ENCODE measurements at regions not wholly inside any gene's neighbourhood (a gene's known extent, or its start where the extent isn't known, plus 50 kb on each side); places are given as distances from the start of the nearest gene placed in this dataset.
"Not testable (repeated sequence)": the region's sequence is repeated elsewhere in the genome, so short reads cannot be mapped to it uniquely, and the experiment has no call there.

GRCh38 chr15:46933332-46933731, 784.0 kb upstream of the SEMA6D start:
- Histone ChIP-seq H3K27me3 (ENCODE audit: low read depth, low read length) (no peaks in the 10 kb centered on the region), H3K9me3 (ENCODE audit: control insufficient read depth in 1 of 2, low read length in 2 of 2) (no peaks in the 10 kb centered on the region), H3K4me1 (ENCODE audit: control insufficient read depth in 1 of 2, insufficient read depth in 2 of 2, low read length in 2 of 2) (no peaks in the 10 kb centered on the region), H3K36me3 (ENCODE audit: control insufficient read depth in 1 of 2, insufficient read depth in 2 of 2, low read length in 2 of 2) (no peaks in the 10 kb centered on the region), H3K4me3 (ENCODE audit: low read depth in 1 of 2, low read length in 2 of 2) (no peak overlapping the region), H3K27ac (ENCODE audit: low read length) (no peak overlapping the region)

GRCh38 chr15:46934851-46935250, 782.5 kb upstream of the SEMA6D start:
- no peaks in the 10 kb centered on the region for H3K9me3 ChIP-seq (ENCODE audit: control insufficient read depth in 1 of 2, low read length in 2 of 2)
- H3K36me3 ChIP-seq (ENCODE audit: control insufficient read depth in 1 of 2, insufficient read depth in 2 of 2, low read length in 2 of 2): no peaks in the 10 kb centered on the region
- no peaks in the 10 kb centered on the region for H3K27me3 ChIP-seq (ENCODE audit: low read depth, low read length)
- H3K27ac ChIP-seq (ENCODE audit: low read length): no peak overlapping the region
- H3K4me3 ChIP-seq (ENCODE audit: low read depth in 1 of 2, low read length in 2 of 2): no peak overlapping the region
- H3K4me1 ChIP-seq (ENCODE audit: control insufficient read depth in 1 of 2, insufficient read depth in 2 of 2, low read length in 2 of 2): no peaks in the 10 kb centered on the region

DNA sequence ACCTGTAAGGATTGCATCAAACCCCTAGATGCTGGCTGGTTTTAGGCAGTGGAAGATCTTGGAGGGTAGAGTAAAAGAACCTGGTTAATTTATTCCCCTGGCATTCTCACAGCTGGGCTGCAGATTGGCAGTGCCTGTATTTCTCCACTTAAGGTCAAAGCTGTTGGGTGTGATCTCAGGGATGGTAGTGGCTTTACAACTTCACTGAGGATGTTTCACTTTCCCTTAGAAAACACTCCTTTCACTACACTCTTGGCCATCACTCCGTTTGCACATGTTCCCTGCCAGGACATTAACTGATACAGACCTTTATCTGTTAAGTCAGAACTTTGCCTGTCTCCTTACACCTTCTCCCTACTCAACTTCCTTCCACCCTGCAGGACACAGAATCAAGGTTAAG, 779.1 kb upstream of the SEMA6D start:
- Histone ChIP-seq H3K4me3 (ENCODE audit: low read depth in 1 of 2, low read length in 2 of 2) (no peak overlapping the region), H3K27ac (ENCODE audit: low read length) (no peak overlapping the region), H3K36me3 (ENCODE audit: control insufficient read depth in 1 of 2, insufficient read depth in 2 of 2, low read length in 2 of 2) (no peaks in the 10 kb centered on the region), H3K27me3 (ENCODE audit: low read depth, low read length) (no peaks in the 10 kb centered on the region), H3K9me3 (ENCODE audit: control insufficient read depth in 1 of 2, low read length in 2 of 2) (no peaks in the 10 kb centered on the region), H3K4me1 (ENCODE audit: control insufficient read depth in 1 of 2, insufficient read depth in 2 of 2, low read length in 2 of 2) (no peaks in the 10 kb centered on the region)

- H3K27me3 ChIP-seq (ENCODE audit: low read depth, low read length): no peaks in the 10 kb centered on the region
- no peak overlapping the region for H3K27ac ChIP-seq (ENCODE audit: low read length)
- H3K4me3 ChIP-seq (ENCODE audit: low read depth in 1 of 2, low read length in 2 of 2): no peak overlapping the region
- H3K36me3 ChIP-seq (ENCODE audit: control insufficient read depth in 1 of 2, insufficient read depth in 2 of 2, low read length in 2 of 2): no peaks in the 10 kb centered on the region
- H3K4me1 ChIP-seq (ENCODE audit: control insufficient read depth in 1 of 2, insufficient read depth in 2 of 2, low read length in 2 of 2): no peaks in the 10 kb centered on the region
- H3K9me3 ChIP-seq (ENCODE audit: control insufficient read depth in 1 of 2, low read length in 2 of 2): no peaks in the 10 kb centered on the region
These were observed 776.1 kb upstream of the SEMA6D start for GRCh38 chr15:46941241-46941640.

DNA sequence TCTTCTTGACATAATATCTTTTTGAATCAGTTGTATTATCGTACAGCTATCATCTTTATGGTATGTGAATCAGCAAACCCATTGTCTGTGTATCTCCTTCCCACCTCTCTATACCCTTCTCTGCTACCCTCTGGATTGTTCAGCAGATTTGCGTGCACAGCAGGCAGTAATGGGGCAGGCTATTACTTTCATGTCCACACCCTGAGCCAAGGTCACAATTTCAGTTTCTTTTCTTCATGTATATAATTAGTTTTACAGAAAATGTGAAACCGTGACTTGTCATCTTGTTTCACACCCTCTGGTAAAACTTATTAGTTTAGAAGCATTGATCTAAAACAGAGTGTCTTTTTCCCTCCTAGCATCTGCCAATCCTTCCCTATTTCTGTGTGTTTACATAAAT, 770.4 kb upstream of the SEMA6D start:
- Histone ChIP-seq H3K27me3 (ENCODE audit: low read depth, low read length) (no peaks in the 10 kb centered on the region), H3K4me3 (ENCODE audit: low read depth in 1 of 2, low read length in 2 of 2) (no peak overlapping the region), H3K4me1 (ENCODE audit: control insufficient read depth in 1 of 2, insufficient read depth in 2 of 2, low read length in 2 of 2) (no peaks in the 10 kb centered on the region), H3K36me3 (ENCODE audit: control insufficient read depth in 1 of 2, insufficient read depth in 2 of 2, low read length in 2 of 2) (no peaks in the 10 kb centered on the region), H3K9me3 (ENCODE audit: control insufficient read depth in 1 of 2, low read length in 2 of 2) (no peaks in the 10 kb centered on the region), H3K27ac (ENCODE audit: low read length) (no peak overlapping the region)

DNA sequence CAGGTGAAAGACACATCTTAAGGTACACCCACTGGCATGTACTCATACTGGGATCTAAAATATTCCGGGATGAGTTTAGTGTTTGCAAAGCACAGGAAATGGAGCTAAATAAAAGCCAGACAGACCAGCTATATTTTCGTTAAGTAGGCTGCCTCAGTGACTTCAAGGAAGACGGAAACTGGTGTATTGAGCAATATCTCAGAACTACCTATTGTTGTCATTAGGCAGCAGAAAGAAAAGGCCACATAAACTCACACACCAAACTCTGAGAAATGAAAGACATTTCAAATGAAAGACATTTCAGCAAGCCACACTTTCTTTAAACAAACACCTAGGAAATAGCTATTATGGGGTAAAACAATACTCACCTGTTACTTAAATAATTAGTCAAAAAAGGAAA, 761.7 kb upstream of the SEMA6D start:
- Histone ChIP-seq H3K27me3 (ENCODE audit: low read depth, low read length) (no peaks in the 10 kb centered on the region), H3K36me3 (ENCODE audit: control insufficient read depth in 1 of 2, insufficient read depth in 2 of 2, low read length in 2 of 2) (no peaks in the 10 kb centered on the region), H3K9me3 (ENCODE audit: control insufficient read depth in 1 of 2, low read length in 2 of 2) (no peaks in the 10 kb centered on the region), H3K4me1 (ENCODE audit: control insufficient read depth in 1 of 2, insufficient read depth in 2 of 2, low read length in 2 of 2) (peaks cover 0 to 6% of the 10 kb centered on the region in 2 donors), H3K4me3 (ENCODE audit: low read depth in 1 of 2, low read length in 2 of 2) (no peak overlapping the region), H3K27ac (ENCODE audit: low read length) (no peak overlapping the region)

GRCh38 chr15:46956456-46956855, 760.8 kb upstream of the SEMA6D start:
- peaks cover 0 to 9% of the 10 kb centered on the region in 2 donors for H3K4me1 ChIP-seq (ENCODE audit: control insufficient read depth in 1 of 2, insufficient read depth in 2 of 2, low read length in 2 of 2)
- no peak overlapping the region for H3K27ac ChIP-seq (ENCODE audit: low read length)
- H3K27me3 ChIP-seq (ENCODE audit: low read depth, low read length): no peaks in the 10 kb centered on the region
- no peak overlapping the region for H3K4me3 ChIP-seq (ENCODE audit: low read depth in 1 of 2, low read length in 2 of 2)
- H3K36me3 ChIP-seq (ENCODE audit: control insufficient read depth in 1 of 2, insufficient read depth in 2 of 2, low read length in 2 of 2): no peaks in the 10 kb centered on the region
- no peaks in the 10 kb centered on the region for H3K9me3 ChIP-seq (ENCODE audit: control insufficient read depth in 1 of 2, low read length in 2 of 2)

DNA sequence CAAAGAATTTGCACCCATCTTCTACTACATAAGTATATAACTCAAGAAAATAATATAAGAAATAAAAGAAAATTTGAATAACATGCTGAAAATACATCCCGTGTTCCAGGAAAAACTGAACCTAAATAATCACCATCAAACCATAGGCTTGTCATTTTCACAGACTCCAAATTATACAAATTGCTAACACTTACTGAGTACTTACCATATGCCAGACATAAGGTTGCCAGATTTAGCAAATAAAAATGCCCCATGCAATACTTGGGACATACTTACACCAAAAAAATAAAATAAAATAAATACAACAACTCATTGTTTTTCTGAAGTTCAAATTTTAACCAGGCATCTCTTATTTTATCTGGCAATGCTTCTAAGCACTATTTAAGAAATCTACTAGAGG, 760.4 kb upstream of the SEMA6D start:
- Histone ChIP-seq H3K36me3 (ENCODE audit: control insufficient read depth in 1 of 2, insufficient read depth in 2 of 2, low read length in 2 of 2) (no peaks in the 10 kb centered on the region), H3K9me3 (ENCODE audit: control insufficient read depth in 1 of 2, low read length in 2 of 2) (no peaks in the 10 kb centered on the region), H3K27ac (ENCODE audit: low read length) (no peak overlapping the region), H3K4me1 (ENCODE audit: control insufficient read depth in 1 of 2, insufficient read depth in 2 of 2, low read length in 2 of 2) (peaks cover 0 to 13% of the 10 kb centered on the region in 2 donors), H3K27me3 (ENCODE audit: low read depth, low read length) (no peaks in the 10 kb centered on the region), H3K4me3 (ENCODE audit: low read depth in 1 of 2, low read length in 2 of 2) (no peak overlapping the region)

DNA sequence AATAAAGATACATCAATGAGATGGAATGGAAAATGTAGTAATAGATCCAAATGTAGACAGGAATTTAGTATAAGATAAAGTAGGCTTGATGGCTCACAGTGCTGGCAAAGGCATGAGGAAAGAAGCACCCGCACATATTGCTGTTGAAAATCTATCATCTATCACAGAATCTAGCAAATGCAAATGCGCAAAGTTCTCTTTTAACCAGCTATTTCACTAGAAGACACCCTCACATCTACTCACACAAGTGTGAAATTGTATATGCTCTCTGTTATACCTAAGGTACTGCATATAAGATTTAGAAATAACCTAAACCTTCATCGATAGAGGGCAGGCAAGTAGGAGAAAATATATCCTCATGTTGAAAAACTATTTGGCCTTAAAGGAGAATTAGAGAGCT, 756.7 kb upstream of the SEMA6D start:
- H3K4me1 ChIP-seq (ENCODE audit: control insufficient read depth in 1 of 2, insufficient read depth in 2 of 2, low read length in 2 of 2): peaks cover 0 to 18% of the 10 kb centered on the region in 2 donors
- no peaks in the 10 kb centered on the region for H3K36me3 ChIP-seq (ENCODE audit: control insufficient read depth in 1 of 2, insufficient read depth in 2 of 2, low read length in 2 of 2)
- peaks cover 2 to 5% of the 10 kb centered on the region in 2 donors for H3K9me3 ChIP-seq (ENCODE audit: control insufficient read depth in 1 of 2, low read length in 2 of 2)
- H3K27me3 ChIP-seq (ENCODE audit: low read depth, low read length): no peaks in the 10 kb centered on the region
- H3K27ac ChIP-seq (ENCODE audit: low read length): no peak overlapping the region
- H3K4me3 ChIP-seq (ENCODE audit: low read depth in 1 of 2, low read length in 2 of 2): no peak overlapping the region

- H3K9me3 ChIP-seq (ENCODE audit: control insufficient read depth in 1 of 2, low read length in 2 of 2): peaks cover 2 to 5% of the 10 kb centered on the region in 2 donors
- H3K4me3 ChIP-seq (ENCODE audit: low read depth in 1 of 2, low read length in 2 of 2): no peak overlapping the region
- no peaks in the 10 kb centered on the region for H3K27me3 ChIP-seq (ENCODE audit: low read depth, low read length)
- H3K4me1 ChIP-seq (ENCODE audit: control insufficient read depth in 1 of 2, insufficient read depth in 2 of 2, low read length in 2 of 2): peaks cover 0 to 11% of the 10 kb centered on the region in 2 donors
- no peak overlapping the region for H3K27ac ChIP-seq (ENCODE audit: low read length)
- H3K36me3 ChIP-seq (ENCODE audit: control insufficient read depth in 1 of 2, insufficient read depth in 2 of 2, low read length in 2 of 2): no peaks in the 10 kb centered on the region
These were observed 755.5 kb upstream of the SEMA6D start for GRCh38 chr15:46961795-46962194.

DNA sequence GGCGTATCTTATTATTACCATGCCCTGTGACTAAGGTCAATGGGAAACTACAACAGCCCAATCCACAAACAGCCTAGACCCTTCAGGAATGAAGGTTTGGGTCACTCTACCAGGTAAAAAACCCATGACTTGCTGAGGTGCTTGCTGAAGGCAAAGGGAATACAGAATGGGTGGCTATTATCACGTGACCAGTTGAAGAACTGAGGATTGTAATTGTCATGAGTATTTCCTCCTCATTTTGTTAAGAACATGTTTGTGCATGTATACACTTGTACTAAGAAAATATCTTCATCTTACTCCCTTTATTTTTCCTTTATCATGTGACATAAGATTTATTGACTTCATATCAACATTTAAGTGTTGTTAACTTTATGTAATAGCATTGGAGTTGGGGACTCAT, 729.2 kb upstream of the SEMA6D start:
- H3K36me3 ChIP-seq (ENCODE audit: control insufficient read depth in 1 of 2, insufficient read depth in 2 of 2, low read length in 2 of 2); H3K4me3 ChIP-seq (ENCODE audit: low read depth in 1 of 2, low read length in 2 of 2); H3K4me1 ChIP-seq (ENCODE audit: control insufficient read depth in 1 of 2, insufficient read depth in 2 of 2, low read length in 2 of 2); H3K27ac ChIP-seq (ENCODE audit: low read length); H3K27me3 ChIP-seq (ENCODE audit: low read depth, low read length): not testable (repeated sequence)
- H3K9me3 ChIP-seq (ENCODE audit: control insufficient read depth in 1 of 2, low read length in 2 of 2): peaks cover 0 to 31% of the 10 kb centered on the region in 2 donors

DNA sequence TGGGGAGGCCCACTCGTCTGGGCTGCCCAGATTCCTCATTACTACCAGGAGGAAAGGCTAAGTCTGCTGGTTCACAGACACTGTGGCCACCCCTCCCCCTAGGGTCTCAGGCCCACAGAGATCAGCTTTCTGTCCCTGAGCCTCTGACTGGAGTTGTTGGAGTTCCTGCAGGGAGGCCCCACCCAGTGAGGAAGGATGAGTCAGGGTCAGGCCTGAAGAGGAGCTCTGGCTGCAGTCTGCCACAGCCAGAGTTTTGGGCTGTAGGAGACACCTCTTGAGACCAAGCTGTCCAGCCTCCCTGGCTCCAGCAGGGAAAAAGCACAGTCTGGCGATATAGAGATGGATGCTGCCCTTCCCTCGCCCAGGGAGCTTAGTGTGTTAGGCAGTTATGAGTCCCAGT, 720.9 kb upstream of the SEMA6D start:
- Histone ChIP-seq H3K4me3 (ENCODE audit: low read depth in 1 of 2, low read length in 2 of 2) (no peak overlapping the region), H3K27ac (ENCODE audit: low read length) (no peak overlapping the region), H3K36me3 (ENCODE audit: control insufficient read depth in 1 of 2, insufficient read depth in 2 of 2, low read length in 2 of 2) (no peaks in the 10 kb centered on the region), H3K9me3 (ENCODE audit: control insufficient read depth in 1 of 2, low read length in 2 of 2) (peaks cover 0 to 12% of the 10 kb centered on the region in 2 donors), H3K4me1 (ENCODE audit: control insufficient read depth in 1 of 2, insufficient read depth in 2 of 2, low read length in 2 of 2) (no peaks in the 10 kb centered on the region), H3K27me3 (ENCODE audit: low read depth, low read length) (no peaks in the 10 kb centered on the region)

Measured in muscle layer of duodenum (tissue), 2 donors.